ENCODE measurements at regions not wholly inside any gene's neighbourhood (a gene's known extent, or its start where the extent isn't known, plus 50 kb on each side); places are given as distances from the start of the nearest gene placed in this dataset.

GRCh38 chr6:150710236-150710635, 110.6 kb downstream of the PLEKHG1 start:
- no peaks in the 10 kb centered on the region for H3K9me3 Mint-ChIP-seq
- no peak overlapping the region for H3K27ac Mint-ChIP-seq
- ChIA-PET CTCF (no interaction called here), POLR2A (no interaction called here)
- DNase-seq, result no peak
- no peaks in the 10 kb centered on the region for H3K4me1 Mint-ChIP-seq
- no peaks in the 10 kb centered on the region for H3K36me3 Mint-ChIP-seq (ENCODE audit: low read depth)
- no peak overlapping the region for H3K4me3 Mint-ChIP-seq
- H3K27me3 Mint-ChIP-seq, result no peaks in the 10 kb centered on the region

GRCh38 chr6:150711061-150711460, 111.4 kb downstream of the PLEKHG1 start:
- H3K9me3 Mint-ChIP-seq, result no peaks in the 10 kb centered on the region
- no peak overlapping the region for H3K27ac Mint-ChIP-seq
- CTCF ChIA-PET, result no interaction called here
- no peaks in the 10 kb centered on the region for H3K27me3 Mint-ChIP-seq
- no peak overlapping the region for H3K4me3 Mint-ChIP-seq
- POLR2A ChIA-PET, result no interaction called here
- no peaks in the 10 kb centered on the region for H3K4me1 Mint-ChIP-seq
- no peak for DNase-seq
- H3K36me3 Mint-ChIP-seq (ENCODE audit: low read depth), result no peaks in the 10 kb centered on the region

GRCh38 chr6:150711584-150712504, 112.2 kb downstream of the PLEKHG1 start:
- CTCF ChIA-PET, result no interaction called here
- Mint-ChIP-seq H3K36me3 (ENCODE audit: low read depth) (no peaks in the 10 kb centered on the region), H3K4me3 (no peak overlapping the region), H3K4me1 (no peaks in the 10 kb centered on the region), H3K27ac (no peak overlapping the region), H3K27me3 (no peaks in the 10 kb centered on the region), H3K9me3 (no peaks in the 10 kb centered on the region)
- no peak for DNase-seq
- POLR2A ChIA-PET, result no interaction called here

- Mint-ChIP-seq H3K27ac (no peak overlapping the region), H3K4me1 (no peaks in the 10 kb centered on the region), H3K36me3 (ENCODE audit: low read depth) (no peaks in the 10 kb centered on the region), H3K9me3 (no peaks in the 10 kb centered on the region), H3K4me3 (no peak overlapping the region), H3K27me3 (no peaks in the 10 kb centered on the region)
- POLR2A ChIA-PET, result no interaction called here
- CTCF ChIA-PET, result no interaction called here
- DNase-seq, result no peak
Measured at GRCh38 chr6:150712505-150713252, 113.0 kb downstream of the PLEKHG1 start.

GRCh38 chr6:150713487-150713886, 113.8 kb downstream of the PLEKHG1 start:
- no peaks in the 10 kb centered on the region for H3K36me3 Mint-ChIP-seq (ENCODE audit: low read depth)
- H3K27me3 Mint-ChIP-seq, result no peaks in the 10 kb centered on the region
- no peaks in the 10 kb centered on the region for H3K4me1 Mint-ChIP-seq
- H3K4me3 Mint-ChIP-seq, result no peak overlapping the region
- H3K9me3 Mint-ChIP-seq, result no peaks in the 10 kb centered on the region
- H3K27ac Mint-ChIP-seq, result no peak overlapping the region
- ChIA-PET POLR2A (no interaction called here), CTCF (no interaction called here)
- DNase-seq, result no peak

GRCh38 chr6:150713931-150714330, 114.2 kb downstream of the PLEKHG1 start:
- H3K27ac Mint-ChIP-seq, result no peak overlapping the region
- ChIA-PET POLR2A (no interaction called here), CTCF (no interaction called here)
- H3K36me3 Mint-ChIP-seq (ENCODE audit: low read depth), result no peaks in the 10 kb centered on the region
- H3K4me1 Mint-ChIP-seq, result no peaks in the 10 kb centered on the region
- no peak for DNase-seq
- H3K27me3 Mint-ChIP-seq, result no peaks in the 10 kb centered on the region
- no peaks in the 10 kb centered on the region for H3K9me3 Mint-ChIP-seq
- H3K4me3 Mint-ChIP-seq, result no peak overlapping the region

- H3K4me1 Mint-ChIP-seq, result no peaks in the 10 kb centered on the region
- ChIA-PET POLR2A (no interaction called here), CTCF (interaction anchor here (0.8 kb wide), 1 partner anchor 29 kb away, joined by 3 read pairs; no protein-coding TSS in a partner anchor)
- no peak overlapping the region for H3K4me3 Mint-ChIP-seq
- no peak for DNase-seq
- H3K36me3 Mint-ChIP-seq (ENCODE audit: low read depth), result no peaks in the 10 kb centered on the region
- H3K9me3 Mint-ChIP-seq, result no peaks in the 10 kb centered on the region
- no peak overlapping the region for H3K27ac Mint-ChIP-seq
- H3K27me3 Mint-ChIP-seq, result peaks cover 3% of the 10 kb centered on the region
Measured at GRCh38 chr6:150715133-150715532, 115.4 kb downstream of the PLEKHG1 start.

- no peaks in the 10 kb centered on the region for H3K36me3 Mint-ChIP-seq (ENCODE audit: low read depth)
- no peak overlapping the region for H3K4me3 Mint-ChIP-seq
- POLR2A ChIA-PET, result no interaction called here
- H3K27me3 Mint-ChIP-seq, result peaks cover 14% of the 10 kb centered on the region
- H3K9me3 Mint-ChIP-seq, result no peaks in the 10 kb centered on the region
- H3K27ac Mint-ChIP-seq, result no peak overlapping the region
- CTCF ChIA-PET, result no interaction called here
- H3K4me1 Mint-ChIP-seq, result peaks cover 10% of the 10 kb centered on the region
- no peak for DNase-seq
Measured at GRCh38 chr6:150717419-150717818, 117.7 kb downstream of the PLEKHG1 start.

GRCh38 chr6:150719099-150719766, 119.5 kb downstream of the PLEKHG1 start:
- H3K27ac Mint-ChIP-seq, result no peak overlapping the region
- no peak overlapping the region for H3K4me3 Mint-ChIP-seq
- CTCF ChIA-PET, result no interaction called here
- H3K27me3 Mint-ChIP-seq, result peaks cover 24% of the 10 kb centered on the region
- H3K4me1 Mint-ChIP-seq, result peaks cover 12% of the 10 kb centered on the region
- POLR2A ChIA-PET, result interaction anchor here (0.6 kb wide), 1 partner anchor 767 kb away, joined by 3 read pairs; no protein-coding TSS in a partner anchor
- no peak for DNase-seq
- no peaks in the 10 kb centered on the region for H3K9me3 Mint-ChIP-seq
- no peaks in the 10 kb centered on the region for H3K36me3 Mint-ChIP-seq (ENCODE audit: low read depth)

GRCh38 chr6:150719831-150720230, 120.1 kb downstream of the PLEKHG1 start:
- no peak for DNase-seq
- Mint-ChIP-seq H3K36me3 (ENCODE audit: low read depth) (no peaks in the 10 kb centered on the region), H3K9me3 (no peaks in the 10 kb centered on the region), H3K27me3 (peaks cover 24% of the 10 kb centered on the region), H3K4me1 (peaks cover 12% of the 10 kb centered on the region), H3K4me3 (no peak overlapping the region), H3K27ac (no peak overlapping the region)
- ChIA-PET POLR2A (interaction anchor here (0.6 kb wide), 1 partner anchor 768 kb away, joined by 3 read pairs; no protein-coding TSS in a partner anchor), CTCF (no interaction called here)

- no peaks in the 10 kb centered on the region for H3K9me3 Mint-ChIP-seq
- POLR2A ChIA-PET, result no interaction called here
- H3K27ac Mint-ChIP-seq, result no peak overlapping the region
- peaks cover 12% of the 10 kb centered on the region for H3K4me1 Mint-ChIP-seq
- no peaks in the 10 kb centered on the region for H3K36me3 Mint-ChIP-seq (ENCODE audit: low read depth)
- peaks cover 25% of the 10 kb centered on the region for H3K27me3 Mint-ChIP-seq
- H3K4me3 Mint-ChIP-seq, result no peak overlapping the region
- no peak for DNase-seq
- CTCF ChIA-PET, result no interaction called here
Measured at GRCh38 chr6:150720774-150721233, 121.1 kb downstream of the PLEKHG1 start.

GRCh38 chr6:150721418-150722266, 122.0 kb downstream of the PLEKHG1 start:
- H3K27me3 Mint-ChIP-seq, result peaks cover 26% of the 10 kb centered on the region
- no peak for DNase-seq
- H3K27ac Mint-ChIP-seq, result no peak overlapping the region
- peaks cover 12% of the 10 kb centered on the region for H3K4me1 Mint-ChIP-seq
- H3K9me3 Mint-ChIP-seq, result no peaks in the 10 kb centered on the region
- ChIA-PET POLR2A (no interaction called here), CTCF (no interaction called here)
- H3K4me3 Mint-ChIP-seq, result no peak overlapping the region
- H3K36me3 Mint-ChIP-seq (ENCODE audit: low read depth), result no peaks in the 10 kb centered on the region
